GM19023 (cell line): ENCODE measurements at regions not wholly inside any gene's neighbourhood (a gene's known extent, or its start where the extent isn't known, plus 50 kb on each side); places are given as distances from the start of the nearest gene placed in this dataset.
"Not testable (repeated sequence)": the region's sequence is repeated elsewhere in the genome, so short reads cannot be mapped to it uniquely, and the experiment has no call there.

ENCODE experiments used
- ATAC-seq: cut with Tn5 transposase; IDR thresholded peaks from one replicate; pipeline ENCODE4 v1.9.1; 2021; ENCODE audit warnings: mild to moderate bottlenecking, moderate library complexity; ENCODE audit not compliant: unreplicated experiment

- no peak for ATAC-seq
These were observed 281.0 kb upstream of the DEPDC1 start for GRCh38 chr1:68777851-68778250.

- not testable (repeated sequence) for ATAC-seq
These were observed 283.0 kb upstream of the DEPDC1 start for GRCh38 chr1:68779841-68780240.

GRCh38 chr1:68780919-68781318, 284.0 kb upstream of the DEPDC1 start:
- no peak for ATAC-seq

GRCh38 chr1:68782890-68783289, 286.0 kb upstream of the DEPDC1 start:
- no peak for ATAC-seq

GRCh38 chr1:68785328-68785727, 288.4 kb upstream of the DEPDC1 start:
- ATAC-seq = no peak

GRCh38 chr1:68788762-68789161, 291.9 kb upstream of the DEPDC1 start:
- no peak for ATAC-seq

GRCh38 chr1:68791800-68792199, 294.9 kb upstream of the DEPDC1 start:
- no peak for ATAC-seq

- no peak for ATAC-seq
These were observed 299.1 kb upstream of the DEPDC1 start for GRCh38 chr1:68795956-68796355.

- ATAC-seq = no peak
These were observed 300.0 kb upstream of the DEPDC1 start for GRCh38 chr1:68796888-68797287.

- no peak for ATAC-seq
These were observed 301.2 kb upstream of the DEPDC1 start for GRCh38 chr1:68798071-68798470.

- no peak for ATAC-seq
These were observed 302.2 kb upstream of the DEPDC1 start for GRCh38 chr1:68799096-68799495.

GRCh38 chr1:68800182-68800581, 303.3 kb upstream of the DEPDC1 start:
- no peak for ATAC-seq

- no peak for ATAC-seq
These were observed 304.6 kb upstream of the DEPDC1 start for GRCh38 chr1:68801440-68801839.

GRCh38 chr1:68805097-68805641, 308.3 kb upstream of the DEPDC1 start:
- ATAC-seq = no peak

GRCh38 chr1:68808351-68808750, 311.5 kb upstream of the DEPDC1 start:
- no peak for ATAC-seq

GRCh38 chr1:68811806-68812205, 314.9 kb upstream of the DEPDC1 start:
- no peak for ATAC-seq

GRCh38 chr1:68812333-68812732, 315.5 kb upstream of the DEPDC1 start:
- ATAC-seq = no peak

- no peak for ATAC-seq
These were observed 317.2 kb upstream of the DEPDC1 start for GRCh38 chr1:68814067-68814466.

- ATAC-seq = no peak
These were observed 318.8 kb upstream of the DEPDC1 start for GRCh38 chr1:68815632-68816031.

- not testable (repeated sequence) for ATAC-seq
These were observed 320.8 kb upstream of the DEPDC1 start for GRCh38 chr1:68817505-68818210.

- ATAC-seq = no peak
These were observed 322.4 kb upstream of the DEPDC1 start for GRCh38 chr1:68819190-68819829.

GRCh38 chr1:68820151-68820550, 323.3 kb upstream of the DEPDC1 start:
- no peak for ATAC-seq
